ENCODE measurements at regions not wholly inside any gene's neighbourhood (a gene's known extent, or its start where the extent isn't known, plus 50 kb on each side); places are given as distances from the start of the nearest gene placed in this dataset.

DNA sequence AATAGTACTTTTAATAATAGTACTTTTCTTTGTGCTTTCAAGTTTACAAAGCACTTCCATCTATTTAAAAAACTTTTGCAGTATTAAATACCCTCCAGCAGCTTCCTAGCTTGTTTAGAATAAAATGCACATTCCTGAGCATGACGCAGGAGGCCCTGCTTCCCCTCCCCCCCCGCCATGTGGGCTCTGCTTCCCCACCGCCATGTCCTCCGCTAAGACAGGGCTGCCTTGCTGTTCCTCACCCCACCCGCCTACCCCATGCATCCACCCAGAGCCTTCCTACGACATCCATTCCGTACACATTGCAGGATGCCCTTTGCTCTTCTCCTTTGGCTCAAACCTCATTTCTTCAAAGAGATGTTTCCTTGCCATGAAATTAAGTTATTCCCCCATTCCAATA lies 205.9 kb upstream of the MSX2 start:
- ChIA-PET CTCF (no interaction called here), POLR2A (no interaction called here)
- Histone ChIP-seq H3K9me3 (replicated peaks; ENCODE audit: control insufficient read depth, insufficient read depth, low read length) (peaks cover 2% of the 10 kb centered on the region), H2AFZ (ENCODE audit: low read depth, low read length) (no peak overlapping the region), H3K4me3 (replicated peaks in 1 of 3; ENCODE audit: insufficient read depth in 1 of 3, low read depth in 1 of 3, low read length in 3 of 3) (no peak overlapping the region), H3K9ac (replicated peaks; ENCODE audit: extremely low read depth, insufficient read depth, low read length) (no peak overlapping the region), H3K4me1 (ENCODE audit: control insufficient read depth, extremely low read depth, insufficient read depth, low read length) (no peaks in the 10 kb centered on the region), H3K27me3 (ENCODE audit: control insufficient read depth in 2 of 2, insufficient read depth in 2 of 2, low read length in 2 of 2) (no peaks in the 10 kb centered on the region), H3K27ac (ENCODE audit: insufficient read depth, low read depth, low read length) (no peak overlapping the region), H3K36me3 (ENCODE audit: control insufficient read depth in 2 of 2, extremely low read depth in 1 of 2, insufficient read depth in 2 of 2, low read length in 2 of 2) (no peaks in the 10 kb centered on the region), H3K79me2 (ENCODE audit: control insufficient read depth, insufficient read depth, low read length) (no peaks in the 10 kb centered on the region), H3K4me2 (ENCODE audit: insufficient read depth, low read length) (no peak overlapping the region), H3K9me1 (replicated peaks; ENCODE audit: control insufficient read depth, extremely low read depth, insufficient read depth, low read length) (no peaks in the 10 kb centered on the region), H4K20me1 (replicated peaks; ENCODE audit: control insufficient read depth, extremely low read depth, insufficient read depth, low read length) (no peaks in the 10 kb centered on the region)
- TF ChIP-seq POLR2A (IDR thresholded peaks at IDR 0.05; ENCODE audit: low read depth, low read length) (no peak), JUN (IDR thresholded peaks at IDR 0.05; ENCODE audit: borderline replicate concordance, insufficient read depth, insufficient read length, low read depth) (no peak), POLR2AphosphoS5 (IDR thresholded peaks at IDR 0.05; ENCODE audit: insufficient read depth, low read depth, low read length) (no peak), EZH2 (IDR thresholded peaks at IDR 0.05; ENCODE audit: borderline replicate concordance, low read depth, low read length, severe bottlenecking) (no peak)
- TF ChIP-seq, protein P1, sequence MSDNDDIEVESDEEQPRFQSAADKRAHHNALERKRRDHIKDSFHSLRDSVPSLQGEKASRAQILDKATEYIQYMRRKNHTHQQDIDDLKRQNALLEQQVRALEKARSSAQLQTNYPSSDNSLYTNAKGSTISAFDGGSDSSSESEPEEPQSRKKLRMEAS (IDR thresholded peaks at IDR 0.05; ENCODE audit: insufficient read depth, insufficient read length) = no peak
- intact Hi-C loops (cut with micrococcal nuclease) (no loop called here), dilution Hi-C loops (cut with MboI; ENCODE audit: extremely low pct_ligation_motif_present, low sequenced_read_pairs) (no loop called here)
- no peak for DNase-seq (ENCODE audit: low read depth, low spot score)
- no peak for FAIRE-seq
- no TSS peak for BruUV-seq (replicated peaks)

DNA sequence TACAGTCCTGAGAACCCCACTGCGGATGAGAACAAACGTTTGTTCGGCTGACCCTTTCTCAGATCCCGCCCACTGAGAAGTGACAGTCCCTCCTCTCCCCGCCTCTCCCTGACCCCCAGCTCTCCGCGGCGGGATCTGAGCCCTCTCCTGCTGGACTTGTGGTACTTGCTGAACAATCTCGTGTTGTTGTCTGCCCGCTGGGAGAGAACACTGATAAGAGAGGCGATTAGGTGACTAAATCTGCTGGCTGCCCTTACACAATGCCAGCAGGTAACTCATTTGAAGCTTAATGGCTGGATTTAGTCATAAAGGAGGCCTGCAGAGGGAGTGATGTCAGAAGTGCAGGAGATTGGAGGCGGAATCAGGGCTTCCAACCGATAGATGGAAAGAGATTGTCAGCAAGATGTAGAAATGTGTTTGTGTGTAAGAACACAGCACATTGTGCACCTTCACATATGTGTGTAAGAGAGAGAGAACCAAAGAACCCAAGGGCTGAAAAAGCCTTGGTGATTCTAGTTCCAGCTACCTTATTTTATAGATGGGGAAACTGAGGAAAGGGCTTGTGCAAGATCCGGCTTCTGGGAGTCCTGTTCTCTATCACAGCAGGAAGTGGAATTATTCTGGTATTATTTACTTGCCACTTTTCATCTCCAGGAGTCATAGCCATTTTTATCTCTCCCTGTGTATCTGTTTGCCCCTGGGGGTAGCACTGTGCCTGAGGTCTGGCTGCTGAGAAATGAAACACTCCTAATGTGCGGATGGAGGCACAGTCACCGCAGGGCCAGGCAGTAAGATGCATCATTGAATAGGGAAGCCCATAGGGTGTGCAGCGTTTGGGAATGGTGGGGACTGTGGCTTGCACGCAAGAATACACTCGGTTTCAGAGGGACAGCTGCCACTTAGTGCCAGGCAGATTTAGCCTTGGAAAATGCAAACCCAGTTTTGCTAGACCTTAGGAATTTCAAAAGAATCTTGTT lies 203.7 kb upstream of the MSX2 start:
- TF ChIP-seq, protein P1 (IDR thresholded peaks at IDR 0.05; ENCODE audit: insufficient read depth, insufficient read length) = no peak
- TF ChIP-seq EZH2 (IDR thresholded peaks at IDR 0.05; ENCODE audit: borderline replicate concordance, low read depth, low read length, severe bottlenecking) (no peak), JUN (IDR thresholded peaks at IDR 0.05; ENCODE audit: borderline replicate concordance, insufficient read depth, insufficient read length, low read depth) (no peak), FOS (IDR thresholded peaks at IDR 0.05; ENCODE audit: borderline replicate concordance, insufficient read depth, low read length) (no peak), MYC (IDR thresholded peaks at IDR 0.05; ENCODE audit: low read depth, low read length) (no peak), CTCF (IDR thresholded peaks at IDR 0.05; ENCODE audit: extremely low read depth in 1 of 2, insufficient read depth in 1 of 2, low read depth in 1 of 2, low read length in 2 of 2) (no peak), GATA2 (IDR thresholded peaks at IDR 0.05; ENCODE audit: insufficient read depth, insufficient read length, low read depth, low read length) (no peak), POLR2A (IDR thresholded peaks at IDR 0.05; ENCODE audit: low read depth, low read length) (no peak), POLR2AphosphoS5 (IDR thresholded peaks at IDR 0.05; ENCODE audit: insufficient read depth, low read depth, low read length) (no peak)
- no peak overlapping the region for H3K4me3 ChIP-seq (replicated peaks in 1 of 3; ENCODE audit: insufficient read depth in 1 of 3, low read depth in 1 of 3, low read length in 3 of 3)
- H3K27me3 ChIP-seq (ENCODE audit: control insufficient read depth in 2 of 2, insufficient read depth in 2 of 2, low read length in 2 of 2) = no peaks in the 10 kb centered on the region
- H3K27ac ChIP-seq (ENCODE audit: insufficient read depth, low read depth, low read length) = no peak overlapping the region
- no peaks in the 10 kb centered on the region for H3K9me1 ChIP-seq (replicated peaks; ENCODE audit: control insufficient read depth, extremely low read depth, insufficient read depth, low read length)
- H2AFZ ChIP-seq (ENCODE audit: low read depth, low read length) = no peak overlapping the region
- intact Hi-C loops (cut with micrococcal nuclease) (no loop called here), dilution Hi-C loops (cut with MboI; ENCODE audit: extremely low pct_ligation_motif_present, low sequenced_read_pairs) (no loop called here)
- H3K4me2 ChIP-seq (ENCODE audit: insufficient read depth, low read length) = no peak overlapping the region
- POLR2A ChIA-PET = no interaction called here
- no peaks in the 10 kb centered on the region for H4K20me1 ChIP-seq (replicated peaks; ENCODE audit: control insufficient read depth, extremely low read depth, insufficient read depth, low read length)
- FAIRE-seq (no peak), DNase-seq (ENCODE audit: low read depth, low spot score) (no peak)
- H3K36me3 ChIP-seq (ENCODE audit: control insufficient read depth in 2 of 2, extremely low read depth in 1 of 2, insufficient read depth in 2 of 2, low read length in 2 of 2) = no peaks in the 10 kb centered on the region
- CTCF ChIA-PET = no interaction called here
- peaks cover 2% of the 10 kb centered on the region for H3K9me3 ChIP-seq (replicated peaks; ENCODE audit: control insufficient read depth, insufficient read depth, low read length)
- H3K9ac ChIP-seq (replicated peaks; ENCODE audit: extremely low read depth, insufficient read depth, low read length) = no peak overlapping the region
- no peaks in the 10 kb centered on the region for H3K4me1 ChIP-seq (ENCODE audit: control insufficient read depth, extremely low read depth, insufficient read depth, low read length)
- no peaks in the 10 kb centered on the region for H3K79me2 ChIP-seq (ENCODE audit: control insufficient read depth, insufficient read depth, low read length)
- BruUV-seq (replicated peaks) = no TSS peak
